Left lung (tissue), 4 donors: ENCODE measurements at regions not wholly inside any gene's neighbourhood (a gene's known extent, or its start where the extent isn't known, plus 50 kb on each side); places are given as distances from the start of the nearest gene placed in this dataset.

Experiments used
- ATAC-seq: fragments of 200-7000 bp; cut with Tn5 transposase; one replicate; pipeline ENCODE4 v1.9.1; 2020; ENCODE audit warnings: moderate library complexity
- DNase-seq, 4 donors: peaks; one replicate each; pipeline ENCODE4 v3.0.0-alpha.2; 2013 to 2020
- H3K27ac ChIP-seq, 2 donors: fragments of 200-600 bp; sonication (generic) in 1 of 2; one replicate each; pipeline versions ENCODE4 v1.5.0 to v1.8.0; 2020 to 2021
- H3K27me3 ChIP-seq, 2 donors: fragments of 200-600 bp; sonication (generic) in 1 of 2; one replicate each; pipeline versions ENCODE4 v1.5.0 to v1.8.0; 2020 to 2021
- H3K36me3 ChIP-seq, 2 donors: fragments of 200-600 bp; sonication (generic) in 1 of 2; one replicate each; pipeline versions ENCODE4 v1.5.0 to v1.8.0; 2020 to 2021
- H3K4me1 ChIP-seq, 2 donors: fragments of 200-600 bp; one replicate each; pipeline ENCODE4 v1.8.0; 2021
- H3K4me3 ChIP-seq, 2 donors: fragments of 200-600 bp; sonication (generic) in 1 of 2; one replicate each; pipeline versions ENCODE4 v1.5.0 to v1.8.0; 2020 to 2021; ENCODE audit warnings: mild to moderate bottlenecking in 1 of 2
- H3K9me3 ChIP-seq, 2 donors: fragments of 200-600 bp; sonication (generic) in 1 of 2; one replicate each; pipeline versions ENCODE4 v1.5.0 to v1.8.0; 2020 to 2021
- CTCF ChIP-seq, 2 donors: fragments of 200-600 bp; sonication (generic) in 1 of 2; IDR thresholded peaks; one replicate each; pipeline versions ENCODE4 v1.5.0 to v1.8.0; 2021; ENCODE audit warnings: antibody characterized with exemption in 2 of 2
- intact Hi-C, 2 donors: fragments of 100-400 bp; cut with DNase I; formaldehyde crosslinking; loops; one replicate each; pipeline versions ENCODE4 v1.11.2 to v1.14.2; 2022
- donor health status: DM: no; HTN: yes; CAD: no.
- donor health status: DM: no; HTN: no; CAD: no.

GRCh38 chrX:38982370-38982769 lies 181.1 kb downstream of the MID1IP1 start:
- Histone ChIP-seq H3K4me1 (no peaks in the 10 kb centered on the region), H3K27ac (no peak overlapping the region), H3K4me3 (no peak overlapping the region), H3K36me3 (no peaks in the 10 kb centered on the region), H3K9me3 (no peaks in the 10 kb centered on the region), H3K27me3 (no peaks in the 10 kb centered on the region)
- intact Hi-C loops, result no loop called here
- DNase-seq, result no peak
- ATAC-seq, result no peak
- TF ChIP-seq CTCF (IDR thresholded peaks at IDR 0.05), result no peak

- DNase-seq (no peak), ATAC-seq (no peak)
- Histone ChIP-seq H3K27me3 (no peaks in the 10 kb centered on the region), H3K9me3 (no peaks in the 10 kb centered on the region), H3K36me3 (no peaks in the 10 kb centered on the region), H3K4me3 (no peak overlapping the region), H3K27ac (no peak overlapping the region), H3K4me1 (no peaks in the 10 kb centered on the region)
- TF ChIP-seq CTCF (IDR thresholded peaks at IDR 0.05), result no peak
- intact Hi-C loops, result no loop called here
Observed at GRCh38 chrX:38982843-38983242, 181.6 kb downstream of the MID1IP1 start.

- Histone ChIP-seq H3K4me3 (no peak overlapping the region), H3K9me3 (no peaks in the 10 kb centered on the region), H3K27me3 (no peaks in the 10 kb centered on the region), H3K36me3 (no peaks in the 10 kb centered on the region), H3K27ac (no peak overlapping the region), H3K4me1 (no peaks in the 10 kb centered on the region)
- peak; percentile 51 for ATAC-seq
- no peak for DNase-seq
- no peak for TF ChIP-seq CTCF (IDR thresholded peaks at IDR 0.05)
- intact Hi-C loops, result no loop called here
Observed at GRCh38 chrX:38985375-38985774, 184.1 kb downstream of the MID1IP1 start.

- H3K27me3 ChIP-seq, result no peaks in the 10 kb centered on the region
- intact Hi-C loops, result no loop called here
- no peak overlapping the region for H3K27ac ChIP-seq
- no peaks in the 10 kb centered on the region for H3K4me1 ChIP-seq
- no peak for ATAC-seq
- no peak for DNase-seq
- H3K4me3 ChIP-seq, result no peak overlapping the region
- no peaks in the 10 kb centered on the region for H3K9me3 ChIP-seq
- no peaks in the 10 kb centered on the region for H3K36me3 ChIP-seq
- TF ChIP-seq CTCF (IDR thresholded peaks at IDR 0.05), result no peak
Observed at GRCh38 chrX:38985945-38986344, 184.7 kb downstream of the MID1IP1 start.

GRCh38 chrX:38986586-38986985 lies 185.3 kb downstream of the MID1IP1 start:
- Histone ChIP-seq H3K27me3 (no peaks in the 10 kb centered on the region), H3K27ac (no peak overlapping the region), H3K36me3 (no peaks in the 10 kb centered on the region), H3K4me1 (no peaks in the 10 kb centered on the region), H3K9me3 (no peaks in the 10 kb centered on the region), H3K4me3 (no peak overlapping the region)
- no peak for ATAC-seq
- intact Hi-C loops, result no loop called here
- no peak for DNase-seq
- no peak for TF ChIP-seq CTCF (IDR thresholded peaks at IDR 0.05)
